Nucleus accumbens (tissue), 56 donors: ENCODE measurements at regions not wholly inside any gene's neighbourhood (a gene's known extent, or its start where the extent isn't known, plus 50 kb on each side); places are given as distances from the start of the nearest gene placed in this dataset.
A peak's percentile ranks its signal among the peaks of the same experiment; 100 is the strongest.
"Not testable (repeated sequence)": the region's sequence is repeated elsewhere in the genome, so short reads cannot be mapped to it uniquely, and the experiment has no call there.

ENCODE experiments used
- DNase-seq, 56 donors: peaks; one replicate each; lab custom pipeline; 2025; lab: John Stamatoyannopoulos, UW

GRCh38 chr20:16801919-16802651 lies 53.9 kb downstream of the OTOR start:
- peak in 41 of 56 donors; percentile 2 to 87 (median 22) for DNase-seq

GRCh38 chr20:16802652-16802935 lies 54.4 kb downstream of the OTOR start:
- DNase-seq, result no peak

DNA sequence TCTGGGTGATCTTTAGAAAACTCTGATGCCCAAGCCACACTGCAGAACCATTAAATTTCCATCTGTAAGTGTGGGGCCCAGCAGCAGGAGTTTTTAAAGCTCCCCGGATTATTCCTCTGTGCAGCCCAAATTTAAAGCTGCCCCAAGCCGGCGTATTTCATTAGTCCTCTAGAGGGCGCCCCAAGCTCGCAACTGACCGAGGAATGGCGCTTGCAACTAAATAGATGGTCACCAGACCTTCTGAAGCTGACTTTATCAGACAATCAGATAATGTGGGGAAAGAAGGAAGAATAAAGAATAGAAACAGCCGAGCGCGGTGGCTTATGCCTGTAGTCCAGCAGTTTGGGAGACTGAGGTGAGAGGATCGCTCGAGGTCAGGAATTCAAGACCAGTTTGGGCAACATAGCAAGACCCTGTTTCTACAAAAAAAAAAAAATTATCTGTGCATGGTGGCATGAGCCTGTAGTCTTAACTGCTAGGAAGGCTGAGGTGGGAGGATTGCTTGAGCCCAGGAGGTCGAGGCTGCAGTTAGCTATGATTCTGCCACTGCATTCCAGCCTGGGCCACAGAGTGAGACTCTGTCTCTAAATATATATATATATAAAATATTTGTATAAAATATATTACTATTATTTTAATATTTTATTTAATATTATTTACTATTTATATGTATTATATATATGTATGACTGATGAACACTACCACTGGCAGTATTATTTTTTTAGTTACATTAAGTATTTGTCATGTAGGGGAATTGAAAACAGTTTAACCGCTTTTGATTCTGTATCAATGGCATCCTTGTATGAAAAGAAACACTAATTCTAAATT lies 56.0 kb downstream of the OTOR start:
- peak in 42 of 56 donors; percentile 4 to 79 (median 28) for DNase-seq

DNA sequence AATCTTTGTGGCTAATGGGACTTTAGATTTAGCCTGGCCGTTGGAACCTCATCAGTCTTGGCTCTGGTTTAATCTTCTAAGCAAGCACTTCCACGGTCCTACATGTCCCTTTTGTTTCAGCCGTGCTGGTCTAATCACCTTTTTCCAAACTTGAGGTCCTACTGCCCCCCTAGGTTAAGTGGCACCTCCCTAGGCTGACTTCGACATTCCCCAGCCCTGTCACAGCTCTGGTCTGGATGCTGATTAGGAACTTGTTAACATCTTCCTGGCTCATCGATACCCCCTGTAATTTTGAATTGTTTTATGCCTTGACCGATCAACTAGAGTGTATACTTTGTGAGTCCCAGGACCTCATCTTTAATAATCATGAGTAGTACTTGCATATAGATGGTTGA lies 56.6 kb downstream of the OTOR start:
- DNase-seq, result no peak

DNA sequence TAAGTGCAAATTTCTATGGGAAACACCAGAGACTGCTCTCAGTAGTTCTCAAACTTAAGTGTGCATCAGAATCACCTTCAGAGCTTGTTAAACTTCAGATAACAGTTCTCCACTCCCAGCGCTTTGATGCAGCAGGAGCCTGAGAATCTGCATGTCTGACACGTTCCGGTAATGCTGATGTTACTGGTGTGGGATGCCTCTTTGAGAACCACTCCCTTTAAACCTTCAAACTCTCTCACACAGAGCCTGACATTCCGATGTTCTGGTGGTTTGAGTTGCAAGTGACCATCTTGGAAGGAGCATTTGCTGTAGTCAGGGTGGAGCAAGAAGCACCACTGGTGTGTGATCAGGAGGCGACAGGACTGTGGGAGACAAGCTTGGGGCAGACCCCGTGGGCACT lies 57.9 kb downstream of the OTOR start:
- no peak for DNase-seq

DNA sequence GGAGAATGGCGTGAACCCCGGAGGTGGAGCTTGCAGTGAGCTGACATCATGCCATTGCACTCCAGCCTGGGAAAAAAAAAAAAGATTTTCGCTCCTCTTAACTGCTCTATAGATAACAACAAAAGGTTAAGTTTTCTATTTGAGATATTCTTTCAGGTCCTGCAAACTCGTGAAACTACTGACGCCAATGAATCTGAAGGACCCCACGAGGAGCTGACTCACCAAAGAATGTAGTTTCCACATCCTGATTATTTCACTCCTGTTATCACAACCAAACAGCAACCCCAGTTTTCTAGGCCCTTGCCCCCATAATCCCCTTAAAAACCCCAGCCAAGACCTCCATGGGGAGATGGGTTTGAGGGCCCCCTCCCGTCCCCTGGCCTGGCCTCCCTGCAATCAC lies 58.7 kb downstream of the OTOR start:
- DNase-seq, result no peak

GRCh38 chr20:16808796-16809195 lies 60.6 kb downstream of the OTOR start:
- DNase-seq, result no peak

DNA sequence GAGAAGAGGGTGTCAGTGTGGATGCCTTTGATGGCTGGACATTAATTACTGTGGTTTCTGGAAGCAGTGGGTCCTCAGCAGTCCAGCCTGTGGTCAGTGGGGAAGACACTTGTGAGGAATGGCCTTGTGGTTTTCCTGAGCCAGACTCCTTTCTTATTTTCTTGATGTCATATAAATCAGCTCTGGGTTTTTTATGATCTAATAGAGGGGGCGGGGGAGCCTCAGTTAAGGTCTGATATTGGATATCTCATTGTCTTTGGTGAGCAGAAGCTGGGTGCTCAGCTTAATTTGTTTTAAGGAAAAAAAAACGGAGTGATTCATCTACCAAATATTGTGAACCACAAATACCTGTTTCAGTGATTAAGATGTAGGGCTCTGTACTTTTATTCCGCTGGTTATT lies 62.1 kb downstream of the OTOR start:
- no peak for DNase-seq

- no peak for DNase-seq
Measured at GRCh38 chr20:16816192-16816591, 68.0 kb downstream of the OTOR start.

DNA sequence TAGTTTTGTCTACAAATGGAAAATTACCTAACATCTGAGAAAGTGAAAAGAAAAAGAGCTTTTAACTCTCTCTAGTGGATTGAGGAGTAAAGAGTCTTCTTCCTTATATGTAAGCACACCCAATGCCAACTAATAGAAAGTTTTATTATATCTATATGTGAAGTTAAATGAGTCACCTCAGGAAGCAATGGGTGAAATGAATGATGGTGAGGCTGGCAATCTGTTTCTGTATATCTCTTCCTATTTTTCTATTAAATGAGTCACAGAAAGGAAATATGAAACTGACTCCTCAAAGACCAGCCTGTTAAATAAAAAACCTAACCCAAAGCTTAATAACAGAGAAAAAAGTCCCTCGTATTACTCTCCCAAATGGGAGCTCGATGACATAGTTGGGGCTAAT lies 71.3 kb downstream of the OTOR start:
- no peak for DNase-seq

DNA sequence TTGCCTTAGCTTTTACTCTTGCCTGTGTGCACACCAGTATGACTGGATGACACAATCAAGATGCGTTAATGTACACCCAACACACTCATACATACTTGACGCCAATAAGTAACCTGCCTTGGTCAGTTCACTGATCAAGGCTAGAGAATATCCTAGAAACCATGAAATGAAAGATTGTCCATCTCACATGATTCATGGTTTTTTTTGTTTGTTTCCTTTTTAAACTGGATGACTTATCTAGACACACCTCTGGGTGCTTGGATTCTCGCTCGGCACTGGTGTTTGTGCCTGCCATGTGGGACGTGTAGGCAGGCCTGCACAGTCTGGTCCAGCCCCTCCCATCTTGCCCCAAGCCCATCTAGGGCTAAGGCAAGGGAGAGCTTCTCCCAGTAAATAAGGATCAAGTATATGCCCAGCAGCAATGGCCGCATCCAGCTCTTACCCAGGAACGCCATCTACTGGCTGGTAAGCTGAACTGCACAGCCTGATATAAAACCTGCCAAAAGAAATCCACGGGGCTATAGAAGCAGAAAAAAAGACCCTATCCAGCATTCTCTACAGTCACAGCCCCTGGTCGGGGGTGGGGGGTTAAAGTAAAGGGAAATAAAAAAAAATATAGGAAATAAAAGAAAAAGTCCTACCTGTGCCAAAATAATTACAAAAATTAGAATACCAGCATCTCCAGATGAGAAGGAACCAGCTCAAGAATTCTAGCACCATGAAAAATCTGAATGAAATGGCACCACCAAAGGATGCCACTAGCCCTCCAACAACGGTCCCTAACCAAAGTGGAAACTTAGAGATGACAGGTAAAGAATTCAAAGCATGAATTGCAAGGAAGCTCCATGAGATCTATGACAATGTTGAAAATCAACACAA lies 73.3 kb downstream of the OTOR start:
- DNase-seq, result peak in 1 of 56 donors; percentile 1

- DNase-seq, result no peak
Measured at GRCh38 chr20:16824664-16825063, 76.5 kb downstream of the OTOR start.

- DNase-seq, result no peak
Measured at GRCh38 chr20:16828666-16829305, 80.6 kb downstream of the OTOR start.

- not testable (repeated sequence) for DNase-seq
Measured at GRCh38 chr20:16835690-16836089, 87.5 kb downstream of the OTOR start.

DNA sequence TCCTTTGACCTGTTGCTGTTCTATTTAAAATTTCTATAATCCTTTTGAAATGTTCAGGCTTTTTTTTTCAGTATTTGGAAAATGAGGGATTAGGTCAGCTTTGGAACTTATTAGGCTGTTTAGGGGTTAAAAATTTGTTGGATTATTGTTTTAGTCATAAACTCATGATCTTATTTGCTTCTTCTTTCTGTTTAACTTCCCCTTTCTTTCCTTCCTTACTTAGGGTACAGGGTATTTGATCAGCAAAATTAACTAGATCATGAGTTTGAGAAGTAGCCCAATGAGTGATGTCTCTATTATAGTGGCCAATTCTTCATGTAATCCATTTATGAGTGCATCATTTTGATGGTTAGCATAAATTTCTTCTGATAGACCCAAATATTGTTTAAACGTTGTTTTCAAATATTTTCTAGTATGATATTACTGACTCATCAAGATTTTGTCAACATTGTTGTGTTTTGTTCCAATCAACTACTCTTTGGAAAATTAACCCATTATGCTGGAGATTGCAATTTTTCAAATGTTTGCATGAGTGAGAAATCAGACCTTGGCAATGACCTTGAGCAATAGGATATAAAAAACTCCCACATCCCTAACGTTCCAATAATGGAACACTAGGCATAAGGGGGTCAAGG lies 94.4 kb downstream of the OTOR start:
- DNase-seq, result no peak

GRCh38 chr20:16844406-16844805 lies 96.2 kb downstream of the OTOR start:
- DNase-seq, result no peak

DNA sequence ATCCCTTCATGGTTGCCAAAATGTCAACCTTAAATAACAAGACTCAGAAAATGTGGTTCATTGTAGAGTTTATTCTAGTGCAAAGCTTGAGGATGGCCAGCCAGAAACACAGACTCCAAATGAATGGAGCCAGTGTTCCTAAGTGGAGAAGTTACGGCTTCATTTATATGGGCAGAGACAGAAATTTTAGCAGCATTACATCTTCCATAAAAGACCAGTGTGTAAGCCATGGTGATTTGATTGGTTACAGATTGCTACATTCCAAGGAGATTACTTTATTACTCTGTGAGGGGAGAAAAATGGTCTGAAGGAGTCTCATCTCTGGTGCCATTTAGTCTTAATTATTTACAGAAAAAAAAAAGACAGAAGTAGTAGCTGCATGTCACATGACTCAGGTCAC lies 97.8 kb downstream of the OTOR start:
- DNase-seq, result no peak

GRCh38 chr20:16848061-16848460 lies 99.9 kb downstream of the OTOR start:
- DNase-seq, result no peak

GRCh38 chr20:16848526-16848925 lies 100.4 kb downstream of the OTOR start:
- no peak for DNase-seq

GRCh38 chr20:16860914-16861313 lies 112.8 kb downstream of the OTOR start:
- DNase-seq, result no peak
